ENCODE measurements at regions not wholly inside any gene's neighbourhood (a gene's known extent, or its start where the extent isn't known, plus 50 kb on each side); places are given as distances from the start of the nearest gene placed in this dataset.
"Not testable (repeated sequence)": the region's sequence is repeated elsewhere in the genome, so short reads cannot be mapped to it uniquely, and the experiment has no call there.

GRCh38 chr19:30933454-30933853 is 415.8 kb downstream of the TSHZ3 start:
- not testable (repeated sequence) for DNase-seq

GRCh38 chr19:30932854-30933253 is 416.4 kb downstream of the TSHZ3 start:
- no peak for DNase-seq

GRCh38 chr19:30930941-30931706 is 418.1 kb downstream of the TSHZ3 start:
- DNase-seq, result no peak

- no peak for DNase-seq
These were observed 421.5 kb downstream of the TSHZ3 start for GRCh38 chr19:30927705-30928104.

GRCh38 chr19:30924670-30925069 is 424.6 kb downstream of the TSHZ3 start:
- no peak for DNase-seq

- DNase-seq, result no peak
These were observed 425.1 kb downstream of the TSHZ3 start for GRCh38 chr19:30924069-30924636.

GRCh38 chr19:30923621-30924020 is 425.6 kb downstream of the TSHZ3 start:
- no peak for DNase-seq

GRCh38 chr19:30923096-30923495 is 426.1 kb downstream of the TSHZ3 start:
- DNase-seq, result no peak

GRCh38 chr19:30920222-30920621 is 429.0 kb downstream of the TSHZ3 start:
- DNase-seq, result peak; percentile 3

GRCh38 chr19:30919737-30920136 is 429.5 kb downstream of the TSHZ3 start:
- DNase-seq, result no peak

GRCh38 chr19:30916238-30916637 is 433.0 kb downstream of the TSHZ3 start:
- DNase-seq, result no peak

GRCh38 chr19:30911491-30911890 is 437.7 kb downstream of the TSHZ3 start:
- no peak for DNase-seq

GRCh38 chr19:30910485-30911240 is 438.6 kb downstream of the TSHZ3 start:
- no peak for DNase-seq

GRCh38 chr19:30909216-30909615 is 440.0 kb downstream of the TSHZ3 start:
- DNase-seq, result no peak

- peak; percentile 57 for DNase-seq
These were observed 440.9 kb downstream of the TSHZ3 start for GRCh38 chr19:30908262-30908771.

- no peak for DNase-seq
These were observed 442.4 kb downstream of the TSHZ3 start for GRCh38 chr19:30906871-30907270.

GRCh38 chr19:30900051-30900450 is 449.2 kb downstream of the TSHZ3 start:
- DNase-seq, result no peak

GRCh38 chr19:30898353-30899103 is 450.7 kb downstream of the TSHZ3 start:
- no peak for DNase-seq

- DNase-seq, result no peak
These were observed 451.7 kb downstream of the TSHZ3 start for GRCh38 chr19:30897553-30897952.

GRCh38 chr19:30897034-30897433 is 452.2 kb downstream of the TSHZ3 start:
- DNase-seq, result no peak

GRCh38 chr19:30896554-30896953 is 452.7 kb downstream of the TSHZ3 start:
- DNase-seq, result no peak

- DNase-seq, result no peak
These were observed 453.3 kb downstream of the TSHZ3 start for GRCh38 chr19:30895946-30896345.

GRCh38 chr19:30891051-30891450 is 458.2 kb downstream of the TSHZ3 start:
- DNase-seq, result no peak
